ENCODE measurements at regions not wholly inside any gene's neighbourhood (a gene's known extent, or its start where the extent isn't known, plus 50 kb on each side); places are given as distances from the start of the nearest gene placed in this dataset.

- no peak for TF ChIP-seq POLR2A (IDR thresholded peaks at IDR 0.05)
- no peak for TF ChIP-seq CTCF (IDR thresholded peaks at IDR 0.05)
Measured at GRCh38 chr7:89926701-89927100, 227.6 kb upstream of the STEAP1 start.
